Glutamatergic neuron (in vitro differentiated cells): ENCODE measurements at regions not wholly inside any gene's neighbourhood (a gene's known extent, or its start where the extent isn't known, plus 50 kb on each side); places are given as distances from the start of the nearest gene placed in this dataset.

Experiments
- DNase-seq: peaks from one replicate; pipeline ENCODE4 v3.0.0; 2022
- H3K27ac Mint-ChIP-seq: one replicate; pipeline ENCODE4 v1.8.0; 2020; ENCODE audit warnings: mild to moderate bottlenecking, mixed read lengths, inconsistent platforms; ENCODE audit not compliant: unreplicated experiment
- H3K27me3 Mint-ChIP-seq: one replicate; pipeline ENCODE4 v1.8.0; 2020; ENCODE audit warnings: mild to moderate bottlenecking, moderate library complexity, mixed read lengths, inconsistent platforms; ENCODE audit not compliant: unreplicated experiment
- H3K36me3 Mint-ChIP-seq: one replicate; pipeline ENCODE4 v1.8.0; 2020; ENCODE audit warnings: mild to moderate bottlenecking, mixed read lengths, inconsistent platforms; ENCODE audit not compliant: unreplicated experiment
- H3K4me1 Mint-ChIP-seq: one replicate; pipeline ENCODE4 v1.8.0; 2020; ENCODE audit warnings: mild to moderate bottlenecking, low read depth, mixed read lengths, inconsistent platforms; ENCODE audit not compliant: unreplicated experiment
- H3K4me3 Mint-ChIP-seq: one replicate; pipeline ENCODE4 v1.8.0; 2020; ENCODE audit warnings: mild to moderate bottlenecking, mixed read lengths, inconsistent platforms; ENCODE audit not compliant: unreplicated experiment
- H3K9me3 Mint-ChIP-seq: one replicate; pipeline ENCODE4 v1.8.0; 2020; ENCODE audit warnings: mild to moderate bottlenecking, moderate library complexity, mixed read lengths, inconsistent platforms; ENCODE audit not compliant: unreplicated experiment
- CTCF ChIP-seq: fragments of 200-600 bp; sonication (generic); IDR thresholded peaks from one replicate; pipeline ENCODE4 v1.5.0; 2021; ENCODE audit not compliant: partially characterized antibody, unreplicated experiment

- no peak overlapping the region for H3K27ac Mint-ChIP-seq
- H3K4me3 Mint-ChIP-seq: no peak overlapping the region
- H3K36me3 Mint-ChIP-seq: peaks cover 2% of the 10 kb centered on the region
- no peak for TF ChIP-seq CTCF
- H3K27me3 Mint-ChIP-seq: no peaks in the 10 kb centered on the region
- no peaks in the 10 kb centered on the region for H3K4me1 Mint-ChIP-seq
- DNase-seq: no peak
- peaks cover 2% of the 10 kb centered on the region for H3K9me3 Mint-ChIP-seq
These were observed 666.8 kb upstream of the ARPP21 start for GRCh38 chr3:34972481-34972880.

GRCh38 chr3:34973586-34973985 is 665.7 kb upstream of the ARPP21 start:
- H3K27ac Mint-ChIP-seq: no peak overlapping the region
- peaks cover 2% of the 10 kb centered on the region for H3K9me3 Mint-ChIP-seq
- H3K4me1 Mint-ChIP-seq: no peaks in the 10 kb centered on the region
- no peak overlapping the region for H3K4me3 Mint-ChIP-seq
- H3K36me3 Mint-ChIP-seq: peaks cover 6% of the 10 kb centered on the region
- no peaks in the 10 kb centered on the region for H3K27me3 Mint-ChIP-seq
- DNase-seq: no peak
- no peak for TF ChIP-seq CTCF

- Mint-ChIP-seq H3K4me1 (no peaks in the 10 kb centered on the region), H3K36me3 (no peaks in the 10 kb centered on the region), H3K9me3 (no peaks in the 10 kb centered on the region), H3K27me3 (no peaks in the 10 kb centered on the region), H3K27ac (no peak overlapping the region), H3K4me3 (no peak overlapping the region)
- no peak for DNase-seq
- no peak for TF ChIP-seq CTCF
These were observed 655.7 kb upstream of the ARPP21 start for GRCh38 chr3:34983631-34984030.

GRCh38 chr3:34988296-34988695 is 651.0 kb upstream of the ARPP21 start:
- H3K27me3 Mint-ChIP-seq: no peaks in the 10 kb centered on the region
- H3K4me3 Mint-ChIP-seq: no peak overlapping the region
- no peak overlapping the region for H3K27ac Mint-ChIP-seq
- TF ChIP-seq CTCF: no peak
- no peak for DNase-seq
- H3K9me3 Mint-ChIP-seq: no peaks in the 10 kb centered on the region
- H3K36me3 Mint-ChIP-seq: peaks cover 6% of the 10 kb centered on the region
- no peaks in the 10 kb centered on the region for H3K4me1 Mint-ChIP-seq

GRCh38 chr3:34995796-34996430 is 643.4 kb upstream of the ARPP21 start:
- no peak for DNase-seq
- no peak overlapping the region for H3K4me3 Mint-ChIP-seq
- no peaks in the 10 kb centered on the region for H3K27me3 Mint-ChIP-seq
- H3K9me3 Mint-ChIP-seq: no peaks in the 10 kb centered on the region
- no peaks in the 10 kb centered on the region for H3K36me3 Mint-ChIP-seq
- no peak overlapping the region for H3K27ac Mint-ChIP-seq
- no peak for TF ChIP-seq CTCF
- H3K4me1 Mint-ChIP-seq: no peaks in the 10 kb centered on the region
